Activated CD4-positive, alpha-beta T cell treated with anti-CD3 and anti-CD28 coated beads, Interleukin-2, amount 50 U/mL, for 16 hours (primary cell): ENCODE measurements at regions not wholly inside any gene's neighbourhood (a gene's known extent, or its start where the extent isn't known, plus 50 kb on each side); places are given as distances from the start of the nearest gene placed in this dataset.

Source experiments
- DNase-seq: peaks from one replicate; pipeline ENCODE4 v3.0.0-alpha.2; 2020

DNA sequence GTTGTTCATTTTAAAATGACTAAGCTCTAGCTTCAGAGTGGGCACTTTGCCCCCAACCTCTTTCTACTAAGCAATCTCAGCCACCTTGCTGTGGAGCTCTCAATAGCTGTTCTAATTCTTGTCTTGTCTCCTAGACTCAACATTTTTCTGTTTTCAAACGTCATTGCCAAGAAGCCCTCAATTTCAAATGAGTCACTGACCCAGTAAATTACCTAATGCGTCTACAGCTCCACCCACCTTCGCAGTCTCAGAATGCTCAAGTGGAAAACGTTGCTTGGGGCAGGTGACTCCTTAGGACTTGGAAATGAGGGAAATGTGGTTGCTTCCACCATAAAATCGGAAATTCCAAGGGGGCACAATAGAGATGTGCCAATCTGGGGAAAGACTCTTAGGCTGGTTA, 59.0 kb downstream of the ING2 start:
- DNase-seq = peak; percentile 22

DNA sequence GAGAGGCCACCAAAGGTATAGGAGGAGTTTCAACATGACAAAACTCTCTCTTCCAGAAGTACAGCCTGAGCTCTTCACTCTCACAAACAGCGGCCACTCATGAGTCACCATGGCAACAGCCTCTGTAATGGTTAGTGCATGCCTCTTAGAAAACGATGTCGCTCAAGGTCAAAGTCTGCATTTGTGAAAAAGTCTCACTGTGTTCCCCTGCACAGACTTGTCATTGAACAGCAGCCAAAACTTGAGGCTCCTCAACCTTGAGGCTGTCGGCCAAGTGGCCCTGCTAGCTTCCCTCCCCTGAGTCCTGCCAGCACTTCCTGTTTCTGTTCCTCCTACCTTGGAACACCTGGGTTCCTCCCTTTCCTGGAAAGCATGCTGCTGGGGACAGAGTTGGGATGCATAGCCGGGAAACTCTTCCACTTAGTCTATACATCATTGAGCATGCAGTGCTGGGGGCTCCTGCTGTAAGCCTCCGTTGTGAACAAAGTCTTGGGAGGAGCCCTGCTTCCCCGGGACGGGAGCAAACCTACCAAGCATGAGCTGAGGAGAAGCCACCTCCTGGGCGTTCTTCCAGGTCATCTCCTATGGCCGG, 66.6 kb downstream of the ING2 start:
- DNase-seq = no peak

DNA sequence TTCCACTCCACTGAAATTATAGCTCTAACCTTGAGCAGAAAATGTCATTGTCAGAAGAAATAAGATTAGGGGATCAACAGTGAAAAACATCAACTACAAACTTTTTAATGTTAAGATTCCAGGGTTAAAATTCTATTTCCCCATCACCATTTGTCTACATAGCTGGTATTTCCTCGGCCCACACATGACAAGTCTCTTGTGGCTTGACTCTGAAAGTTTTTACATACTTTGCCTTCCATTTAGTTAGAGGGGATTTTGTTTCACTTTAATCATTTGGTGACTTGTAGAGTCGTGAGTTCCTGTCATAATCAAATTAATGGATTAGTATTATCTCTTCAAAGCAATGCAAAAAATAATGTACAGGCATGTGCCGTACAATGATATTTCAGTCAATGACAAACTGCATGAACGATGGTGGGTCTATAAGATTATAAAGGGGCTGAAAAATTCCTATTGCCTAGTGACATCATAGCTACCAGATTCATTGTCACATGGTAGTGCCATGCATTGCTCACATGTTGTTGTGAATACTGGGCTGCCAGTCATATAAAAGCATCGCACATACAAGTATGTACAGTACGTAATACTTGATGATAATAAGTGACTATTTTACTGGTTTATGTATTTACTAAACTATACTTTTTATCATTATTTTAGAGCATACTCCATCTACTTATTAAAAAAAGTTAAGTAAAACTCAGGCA, 72.0 kb downstream of the ING2 start:
- no peak for DNase-seq

DNA sequence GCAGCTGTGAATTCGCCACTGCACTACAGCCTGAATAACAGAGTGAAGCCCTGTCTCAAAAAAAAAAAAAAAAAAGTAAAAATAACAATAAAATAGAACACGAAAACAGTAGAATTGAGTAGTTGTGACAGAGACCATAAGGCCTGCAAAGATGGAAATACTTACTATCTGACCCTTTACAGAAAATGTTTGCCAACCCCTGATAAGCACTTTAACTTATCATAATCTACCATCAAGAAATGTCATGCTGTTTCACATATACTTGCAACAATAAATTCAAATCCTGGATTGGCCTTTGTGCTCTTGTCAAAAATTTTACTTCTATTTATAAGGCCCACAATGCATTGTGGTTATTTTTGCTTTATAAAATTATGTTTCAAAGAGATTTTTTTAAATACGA, 75.5 kb downstream of the ING2 start:
- no peak for DNase-seq

DNA sequence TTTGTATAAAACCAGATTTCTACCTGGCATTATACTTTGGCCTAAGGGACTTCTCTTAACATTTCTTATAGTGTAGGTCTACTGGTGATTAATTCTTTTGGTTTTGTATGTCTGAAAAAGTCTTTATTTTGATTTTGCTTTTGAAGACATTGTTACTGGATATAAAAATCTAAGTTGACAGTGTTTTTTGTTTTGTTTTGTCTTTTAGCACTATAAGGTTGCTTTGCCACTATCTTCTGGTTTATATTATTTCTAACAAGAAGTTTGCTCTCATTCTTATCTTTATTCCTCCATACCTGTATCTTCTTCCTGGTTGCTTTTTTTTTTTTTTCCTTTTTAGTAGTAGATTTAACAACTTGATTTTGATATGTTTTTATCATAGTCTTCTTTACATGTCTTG, 76.0 kb downstream of the ING2 start:
- no peak for DNase-seq

DNA sequence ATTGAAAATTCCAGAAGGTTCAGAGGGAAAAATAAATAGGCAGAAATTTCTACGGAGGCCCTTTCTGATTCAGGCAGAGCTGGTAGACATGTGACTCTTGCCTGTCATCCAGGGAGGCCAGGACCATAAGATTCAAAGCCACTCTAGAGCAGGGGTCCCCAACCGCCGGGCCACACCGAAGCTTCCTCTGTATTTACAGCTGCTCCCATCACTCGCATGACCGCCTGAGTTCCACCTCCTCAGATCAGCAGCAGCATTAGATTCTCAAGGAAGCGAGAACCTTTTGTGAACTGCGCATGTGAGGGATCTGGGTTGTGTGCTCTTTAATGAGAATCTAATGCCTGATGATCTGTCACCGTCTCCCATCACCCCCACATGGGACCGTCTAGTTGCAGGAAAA, 72.2 kb downstream of the RWDD4 start:
- DNase-seq = no peak

DNA sequence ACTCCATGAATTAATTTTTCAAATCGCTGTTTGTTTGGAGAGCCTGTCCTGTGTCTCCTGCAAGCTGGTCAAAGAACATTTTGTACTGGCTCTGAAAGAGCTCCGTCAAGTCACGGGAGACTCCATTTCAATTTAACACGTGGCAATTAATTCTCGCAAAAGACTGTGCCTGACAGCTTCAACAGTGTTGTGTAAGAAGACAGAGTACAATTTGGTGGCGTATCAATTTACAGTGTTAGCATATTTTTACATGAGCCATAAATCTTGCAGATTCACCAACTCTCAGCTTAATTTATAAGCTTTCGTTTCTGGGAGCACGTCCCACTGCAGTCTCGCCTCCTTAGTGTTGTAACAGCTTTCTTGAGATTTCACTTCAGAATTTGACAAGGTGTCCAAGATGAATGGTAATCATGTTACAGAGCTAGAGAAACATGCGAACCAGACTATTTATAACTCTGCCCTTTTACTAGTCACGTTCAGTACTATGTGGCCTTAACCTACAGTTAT, 70.8 kb downstream of the RWDD4 start:
- no peak for DNase-seq

DNA sequence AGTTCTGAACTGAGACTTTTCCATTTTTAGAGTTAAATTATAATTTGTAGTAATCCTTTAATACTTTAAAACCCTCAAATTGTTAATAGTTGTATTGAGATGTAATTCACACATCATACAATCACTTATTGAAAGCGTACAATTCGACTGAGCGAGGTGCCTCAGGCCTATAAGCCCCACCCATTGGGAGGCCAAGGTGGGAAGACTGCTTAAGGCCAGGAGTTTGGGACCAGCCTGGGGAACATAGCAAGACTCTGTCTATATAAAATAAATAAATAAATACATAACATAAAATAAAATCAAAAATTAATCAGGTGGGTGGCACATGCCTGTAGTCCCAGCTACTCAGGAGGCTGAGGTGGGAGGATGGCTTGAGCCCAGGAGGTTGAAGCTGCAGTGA, 70.3 kb downstream of the RWDD4 start:
- no peak for DNase-seq

DNA sequence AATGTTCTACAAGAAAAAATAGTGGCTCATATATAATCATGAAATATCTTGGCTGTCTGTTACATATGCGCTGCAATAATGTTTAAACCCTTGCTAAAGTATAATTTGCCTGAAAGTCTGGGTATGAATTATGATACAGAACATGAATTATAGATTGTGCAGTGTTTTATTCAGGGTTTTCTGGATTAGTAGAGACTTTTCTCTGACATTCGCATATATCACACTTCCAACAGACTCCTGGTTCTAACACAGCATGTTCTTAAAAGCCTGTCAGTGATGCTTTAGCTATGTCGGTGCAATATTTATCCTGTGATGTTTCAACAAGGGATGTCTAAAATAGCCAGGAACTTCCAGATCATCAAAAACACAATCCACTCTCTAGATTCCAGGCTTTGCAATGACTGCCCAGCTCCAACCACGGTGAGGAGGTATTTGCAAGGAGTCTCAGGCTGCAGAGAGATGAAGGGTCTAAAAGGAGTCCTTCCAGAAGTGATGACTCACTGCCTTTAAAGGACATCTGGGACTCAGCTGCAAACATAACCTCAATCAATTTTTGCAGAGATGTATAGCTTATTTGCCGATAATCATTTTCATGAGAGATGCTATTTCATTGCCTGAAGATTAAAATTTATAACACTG, 69.4 kb downstream of the RWDD4 start:
- no peak for DNase-seq
